Fibroblast of lung (primary cell): ENCODE measurements at regions not wholly inside any gene's neighbourhood (a gene's known extent, or its start where the extent isn't known, plus 50 kb on each side); places are given as distances from the start of the nearest gene placed in this dataset.

Experiments used
- DNase-seq, 2 donors: peaks; one replicate each; pipeline versions ENCODE4 v3.0.0 to v3.0.0-alpha.2; 2010; ENCODE audit warnings: low read depth in 2 of 2
- H2AFZ ChIP-seq: 2 replicates; pipeline ENCODE4 v1.5.1; 2012; ENCODE audit warnings: low read length, control low read depth, inconsistent platforms
- H3K27ac ChIP-seq: 2 replicates; pipeline ENCODE4 v1.5.1; 2011; ENCODE audit warnings: low read length, control low read depth; ENCODE audit not compliant: insufficient read depth
- H3K27me3 ChIP-seq: 2 replicates; pipeline ENCODE4 v1.5.1; 2011; ENCODE audit warnings: mild to moderate bottlenecking, low read length; ENCODE audit not compliant: control insufficient read depth, insufficient read depth
- H3K36me3 ChIP-seq: 2 replicates; pipeline ENCODE4 v1.5.1; 2011; ENCODE audit warnings: low read length; ENCODE audit not compliant: control insufficient read depth, insufficient read depth
- H3K4me1 ChIP-seq: 2 replicates; pipeline ENCODE4 v1.5.1; 2011; ENCODE audit warnings: low read length; ENCODE audit not compliant: control insufficient read depth, insufficient read depth; ENCODE audit errors: extremely low read depth
- H3K4me2 ChIP-seq: 2 replicates; pipeline ENCODE4 v1.5.1; 2011; ENCODE audit warnings: low read length, control low read depth; ENCODE audit not compliant: insufficient read depth; ENCODE audit errors: extremely low read depth
- H3K4me3 ChIP-seq, 4 experiments: fragments of 200-600 bp in 1 of 4; sonication (generic) in 1 of 4; replicated peaks in 1 of 4; 2 replicates each; pipeline ENCODE4 v1.5.1; 2011 to 2016; ENCODE audit warnings: low read length in 4 of 4, low read depth in 3 of 4, mild to moderate bottlenecking in 3 of 4, control low read depth in 2 of 4, inconsistent platforms in 1 of 4, mixed read lengths in 1 of 4; ENCODE audit not compliant: insufficient read depth in 1 of 4; ENCODE audit errors: control extremely low read depth in 1 of 4
- H3K79me2 ChIP-seq: 2 replicates; pipeline ENCODE4 v1.5.1; 2012; ENCODE audit warnings: mild to moderate bottlenecking, low read length, inconsistent platforms; ENCODE audit not compliant: control insufficient read depth, insufficient read depth
- H3K9ac ChIP-seq: 2 replicates; pipeline ENCODE4 v1.5.1; 2011; ENCODE audit warnings: mild to moderate bottlenecking, low read length, control low read depth; ENCODE audit not compliant: insufficient read depth
- H3K9me3 ChIP-seq: 2 replicates; pipeline ENCODE4 v1.5.1; 2012; ENCODE audit warnings: low read depth, low read length; ENCODE audit not compliant: control insufficient read depth, insufficient read depth
- H4K20me1 ChIP-seq: 2 replicates; pipeline ENCODE4 v1.5.1; 2011; ENCODE audit warnings: low read length; ENCODE audit not compliant: control insufficient read depth, insufficient read depth; ENCODE audit errors: extremely low read depth
- CTCF ChIP-seq, 2 donors: IDR thresholded peaks in 1 of 2; conservative IDR thresholded peaks in 1 of 2; 1 replicate in 1 of 2; 2 replicates in 1 of 2; pipeline ENCODE4 v1.5.1; 2011 to 2012; ENCODE audit warnings: low read length in 2 of 2, control low read depth in 1 of 2, inconsistent platforms in 1 of 2, low read depth in 1 of 2, mild to moderate bottlenecking in 1 of 2
- EZH2 ChIP-seq: IDR thresholded peaks from 2 replicates; pipeline ENCODE4 v1.5.1; 2012; ENCODE audit warnings: low read length, control low read depth, mild to moderate bottlenecking; ENCODE audit errors: missing control alignments

- Histone ChIP-seq H3K4me2 (no peak overlapping the region), H3K79me2 (no peaks in the 10 kb centered on the region), H3K9ac (no peak overlapping the region), H3K36me3 (no peaks in the 10 kb centered on the region), H3K9me3 (no peaks in the 10 kb centered on the region), H3K27me3 (no peaks in the 10 kb centered on the region), H3K27ac (no peak overlapping the region), H3K4me1 (peaks cover 19% of the 10 kb centered on the region), H2AFZ (no peak overlapping the region), H3K4me3 (no peak overlapping the region), H4K20me1 (no peaks in the 10 kb centered on the region)
- TF ChIP-seq CTCF (conservative IDR thresholded peaks at IDR 0.05 in 1 of 2, IDR thresholded peaks at IDR 0.05 in 1 of 2; ENCODE audit: low read depth in 1 of 2, low read length in 2 of 2) (no peak), EZH2 (no peak)
- DNase-seq: no peak
Measured at GRCh38 chr10:33109384-33109783, 151.4 kb upstream of the ITGB1 start.

DNA sequence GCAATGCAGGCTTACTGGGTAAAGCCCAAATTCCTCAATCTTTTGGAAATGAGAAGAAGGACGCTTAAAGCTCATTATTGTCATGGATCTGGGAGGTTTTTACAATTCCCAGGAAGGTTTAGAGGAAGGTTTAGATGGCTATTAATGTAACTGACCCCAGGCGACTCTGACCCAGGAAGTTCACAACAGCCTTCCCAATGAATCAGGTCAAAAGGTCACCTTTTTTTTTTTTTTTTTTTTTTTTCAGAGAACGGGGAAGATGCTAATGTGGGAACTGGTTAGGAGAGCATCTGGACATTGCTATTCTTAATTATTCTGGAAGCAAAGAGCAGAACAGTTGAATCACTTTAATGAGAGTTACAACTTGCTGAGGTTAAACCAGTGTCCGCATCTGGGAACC, 149.9 kb upstream of the ITGB1 start:
- Histone ChIP-seq H3K27me3 (no peaks in the 10 kb centered on the region), H3K36me3 (no peaks in the 10 kb centered on the region), H3K4me2 (no peak overlapping the region), H2AFZ (no peak overlapping the region), H3K4me1 (peaks cover 9% of the 10 kb centered on the region), H3K9me3 (no peaks in the 10 kb centered on the region), H3K27ac (no peak overlapping the region), H3K9ac (no peak overlapping the region), H4K20me1 (no peaks in the 10 kb centered on the region), H3K79me2 (no peaks in the 10 kb centered on the region), H3K4me3 (no peak overlapping the region)
- DNase-seq: no peak
- TF ChIP-seq CTCF (conservative IDR thresholded peaks at IDR 0.05 in 1 of 2, IDR thresholded peaks at IDR 0.05 in 1 of 2; ENCODE audit: low read depth in 1 of 2, low read length in 2 of 2): no peak
- TF ChIP-seq EZH2: no peak

DNA sequence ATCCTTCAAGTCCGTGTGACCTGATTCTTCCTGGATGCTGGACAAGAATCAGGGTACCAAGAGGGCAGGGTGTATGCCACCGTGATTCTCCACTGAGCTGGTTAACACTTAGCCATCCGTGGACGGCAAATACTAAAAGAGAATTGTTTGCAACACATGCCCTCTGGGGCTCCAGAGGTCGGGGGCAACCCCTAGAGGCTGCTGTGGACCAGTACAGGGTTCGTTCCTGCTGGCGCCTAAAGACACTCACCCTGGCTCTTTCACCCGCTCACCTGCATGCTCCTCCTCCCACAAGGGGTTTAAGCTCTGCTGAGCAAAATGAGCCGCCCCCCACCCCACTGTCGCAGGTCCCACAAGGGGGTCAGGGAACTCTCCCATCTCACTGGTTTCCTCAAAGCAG, 148.7 kb upstream of the ITGB1 start:
- H3K4me3 ChIP-seq: no peak overlapping the region
- no peaks in the 10 kb centered on the region for H3K36me3 ChIP-seq
- no peak overlapping the region for H3K27ac ChIP-seq
- H2AFZ ChIP-seq: no peak overlapping the region
- no peaks in the 10 kb centered on the region for H3K27me3 ChIP-seq
- H3K4me1 ChIP-seq: no peaks in the 10 kb centered on the region
- H3K4me2 ChIP-seq: no peak overlapping the region
- no peak for DNase-seq
- no peaks in the 10 kb centered on the region for H4K20me1 ChIP-seq
- TF ChIP-seq EZH2 (no peak), CTCF (conservative IDR thresholded peaks at IDR 0.05 in 1 of 2, IDR thresholded peaks at IDR 0.05 in 1 of 2; ENCODE audit: low read depth in 1 of 2, low read length in 2 of 2) (no peak)
- H3K9me3 ChIP-seq: no peaks in the 10 kb centered on the region
- no peaks in the 10 kb centered on the region for H3K79me2 ChIP-seq
- H3K9ac ChIP-seq: no peak overlapping the region
